ENCODE measurements at regions not wholly inside any gene's neighbourhood (a gene's known extent, or its start where the extent isn't known, plus 50 kb on each side); places are given as distances from the start of the nearest gene placed in this dataset.

DNA sequence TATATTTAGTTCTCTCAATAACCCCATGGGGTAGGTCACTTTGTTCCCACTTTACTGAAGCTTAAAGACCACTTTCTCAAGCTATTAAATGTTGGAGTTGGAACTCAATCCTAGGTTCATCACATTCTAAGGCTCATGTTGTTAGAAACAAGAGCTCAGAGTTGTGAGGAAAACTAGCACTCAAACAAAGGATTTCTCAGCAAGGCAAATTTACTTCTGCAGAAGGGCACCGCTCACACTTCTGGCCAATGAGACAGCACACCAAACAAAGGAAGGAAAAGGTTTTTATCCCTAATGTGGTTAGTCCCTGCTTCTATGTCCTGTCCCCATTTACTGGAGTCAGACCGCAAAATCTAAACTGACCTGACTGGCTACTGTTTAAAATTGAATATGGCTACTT, 214.6 kb upstream of the PHF14 start:
- no peaks in the 10 kb centered on the region for H3K9me3 ChIP-seq
- H3K27me3 ChIP-seq, result no peaks in the 10 kb centered on the region
- no peaks in the 10 kb centered on the region for H3K4me1 ChIP-seq
- H3K27ac ChIP-seq, result no peak overlapping the region
- DNase-seq (ENCODE audit: extremely low spot score in 2 of 2), result no peak
- intact Hi-C loops (cut with DNase I), result no loop called here
- TF ChIP-seq POLR2AphosphoS5 (IDR thresholded peaks at IDR 0.05; ENCODE audit: insufficient read depth in 1 of 2, low read depth in 1 of 2) (no peak), POLR2A (IDR thresholded peaks at IDR 0.05) (no peak)
- TF ChIP-seq, protein P1, sequence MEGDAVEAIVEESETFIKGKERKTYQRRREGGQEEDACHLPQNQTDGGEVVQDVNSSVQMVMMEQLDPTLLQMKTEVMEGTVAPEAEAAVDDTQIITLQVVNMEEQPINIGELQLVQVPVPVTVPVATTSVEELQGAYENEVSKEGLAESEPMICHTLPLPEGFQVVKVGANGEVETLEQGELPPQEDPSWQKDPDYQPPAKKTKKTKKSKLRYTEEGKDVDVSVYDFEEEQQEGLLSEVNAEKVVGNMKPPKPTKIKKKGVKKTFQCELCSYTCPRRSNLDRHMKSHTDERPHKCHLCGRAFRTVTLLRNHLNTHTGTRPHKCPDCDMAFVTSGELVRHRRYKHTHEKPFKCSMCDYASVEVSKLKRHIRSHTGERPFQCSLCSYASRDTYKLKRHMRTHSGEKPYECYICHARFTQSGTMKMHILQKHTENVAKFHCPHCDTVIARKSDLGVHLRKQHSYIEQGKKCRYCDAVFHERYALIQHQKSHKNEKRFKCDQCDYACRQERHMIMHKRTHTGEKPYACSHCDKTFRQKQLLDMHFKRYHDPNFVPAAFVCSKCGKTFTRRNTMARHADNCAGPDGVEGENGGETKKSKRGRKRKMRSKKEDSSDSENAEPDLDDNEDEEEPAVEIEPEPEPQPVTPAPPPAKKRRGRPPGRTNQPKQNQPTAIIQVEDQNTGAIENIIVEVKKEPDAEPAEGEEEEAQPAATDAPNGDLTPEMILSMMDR (IDR thresholded peaks at IDR 0.05), result no peak
- no peaks in the 10 kb centered on the region for H3K36me3 ChIP-seq
- H3K4me3 ChIP-seq, result no peak overlapping the region

DNA sequence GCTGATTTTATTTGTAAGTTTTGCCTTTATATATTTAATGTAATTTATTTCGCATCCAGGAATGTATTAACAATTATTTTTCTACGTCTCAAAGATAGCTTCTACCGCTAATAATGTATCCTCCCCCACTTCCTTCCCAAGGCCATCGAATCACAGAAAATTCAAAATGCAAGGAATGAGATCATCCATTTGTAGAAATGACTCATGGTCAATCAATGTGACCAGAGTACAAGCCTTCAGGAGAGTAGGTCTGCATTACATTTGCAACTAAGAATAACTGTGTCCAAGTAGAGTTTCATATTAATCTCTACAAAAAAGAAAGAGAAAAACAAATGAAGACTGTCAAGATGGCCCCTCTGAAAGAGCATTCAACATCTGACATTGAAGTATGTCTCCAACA, 205.9 kb upstream of the PHF14 start:
- Histone ChIP-seq H3K36me3 (no peaks in the 10 kb centered on the region), H3K9me3 (no peaks in the 10 kb centered on the region), H3K4me1 (no peaks in the 10 kb centered on the region), H3K4me3 (no peak overlapping the region), H3K27ac (no peak overlapping the region), H3K27me3 (no peaks in the 10 kb centered on the region)
- TF ChIP-seq, protein P1 (IDR thresholded peaks at IDR 0.05), result no peak
- TF ChIP-seq POLR2AphosphoS5 (IDR thresholded peaks at IDR 0.05; ENCODE audit: insufficient read depth in 1 of 2, low read depth in 1 of 2) (no peak), POLR2A (IDR thresholded peaks at IDR 0.05) (no peak)
- intact Hi-C loops (cut with DNase I), result no loop called here
- no peak for DNase-seq (ENCODE audit: extremely low spot score in 2 of 2)

DNA sequence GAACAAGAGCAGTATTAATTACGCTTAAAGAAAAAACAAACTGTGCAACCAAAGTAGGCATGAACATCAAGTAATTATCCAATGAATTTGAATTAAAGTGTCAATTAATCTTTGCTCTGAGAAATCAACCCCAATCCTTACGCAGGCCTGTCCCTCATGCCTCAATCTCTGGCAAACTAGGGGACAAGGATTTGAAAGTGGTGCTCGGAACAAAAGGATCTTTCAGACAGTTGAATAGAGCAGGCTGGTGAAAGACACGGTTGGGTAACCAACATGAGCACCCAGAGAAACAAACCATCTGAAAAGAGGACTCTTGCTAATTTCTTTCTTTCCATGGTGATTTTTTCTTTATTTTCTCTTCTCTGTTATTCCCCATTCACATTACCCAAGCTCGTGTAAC, 203.5 kb upstream of the PHF14 start:
- no peaks in the 10 kb centered on the region for H3K36me3 ChIP-seq
- TF ChIP-seq, protein P1 (IDR thresholded peaks at IDR 0.05), result no peak
- TF ChIP-seq POLR2AphosphoS5 (IDR thresholded peaks at IDR 0.05; ENCODE audit: insufficient read depth in 1 of 2, low read depth in 1 of 2), result no peak
- TF ChIP-seq POLR2A (IDR thresholded peaks at IDR 0.05), result no peak
- no peak overlapping the region for H3K4me3 ChIP-seq
- intact Hi-C loops (cut with DNase I), result no loop called here
- H3K9me3 ChIP-seq, result no peaks in the 10 kb centered on the region
- H3K27ac ChIP-seq, result no peak overlapping the region
- no peaks in the 10 kb centered on the region for H3K27me3 ChIP-seq
- no peak for DNase-seq (ENCODE audit: extremely low spot score in 2 of 2)
- no peaks in the 10 kb centered on the region for H3K4me1 ChIP-seq

DNA sequence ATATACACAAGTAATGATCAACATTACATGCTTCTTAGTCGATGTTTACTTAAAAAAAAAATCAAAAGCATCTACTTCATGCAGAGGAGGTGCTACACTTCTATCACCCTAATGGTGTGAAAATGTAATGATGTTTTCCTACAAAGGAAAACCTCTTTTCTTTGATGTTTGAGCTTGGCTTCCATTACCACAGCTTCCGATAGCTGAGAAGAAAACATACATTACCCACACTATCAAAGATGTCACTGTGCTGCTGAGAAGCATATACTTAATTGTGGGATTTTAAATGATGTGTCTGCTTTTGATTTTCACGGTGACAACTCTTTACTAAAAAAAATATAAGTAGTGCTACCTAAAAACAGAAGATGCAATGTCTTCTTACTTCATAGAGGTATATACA, 200.2 kb upstream of the PHF14 start:
- Histone ChIP-seq H3K27ac (no peak overlapping the region), H3K36me3 (no peaks in the 10 kb centered on the region), H3K4me1 (no peaks in the 10 kb centered on the region), H3K9me3 (no peaks in the 10 kb centered on the region), H3K4me3 (no peak overlapping the region), H3K27me3 (no peaks in the 10 kb centered on the region)
- intact Hi-C loops (cut with DNase I), result no loop called here
- DNase-seq (ENCODE audit: extremely low spot score in 2 of 2), result no peak
- TF ChIP-seq, protein P1 (IDR thresholded peaks at IDR 0.05), result no peak

DNA sequence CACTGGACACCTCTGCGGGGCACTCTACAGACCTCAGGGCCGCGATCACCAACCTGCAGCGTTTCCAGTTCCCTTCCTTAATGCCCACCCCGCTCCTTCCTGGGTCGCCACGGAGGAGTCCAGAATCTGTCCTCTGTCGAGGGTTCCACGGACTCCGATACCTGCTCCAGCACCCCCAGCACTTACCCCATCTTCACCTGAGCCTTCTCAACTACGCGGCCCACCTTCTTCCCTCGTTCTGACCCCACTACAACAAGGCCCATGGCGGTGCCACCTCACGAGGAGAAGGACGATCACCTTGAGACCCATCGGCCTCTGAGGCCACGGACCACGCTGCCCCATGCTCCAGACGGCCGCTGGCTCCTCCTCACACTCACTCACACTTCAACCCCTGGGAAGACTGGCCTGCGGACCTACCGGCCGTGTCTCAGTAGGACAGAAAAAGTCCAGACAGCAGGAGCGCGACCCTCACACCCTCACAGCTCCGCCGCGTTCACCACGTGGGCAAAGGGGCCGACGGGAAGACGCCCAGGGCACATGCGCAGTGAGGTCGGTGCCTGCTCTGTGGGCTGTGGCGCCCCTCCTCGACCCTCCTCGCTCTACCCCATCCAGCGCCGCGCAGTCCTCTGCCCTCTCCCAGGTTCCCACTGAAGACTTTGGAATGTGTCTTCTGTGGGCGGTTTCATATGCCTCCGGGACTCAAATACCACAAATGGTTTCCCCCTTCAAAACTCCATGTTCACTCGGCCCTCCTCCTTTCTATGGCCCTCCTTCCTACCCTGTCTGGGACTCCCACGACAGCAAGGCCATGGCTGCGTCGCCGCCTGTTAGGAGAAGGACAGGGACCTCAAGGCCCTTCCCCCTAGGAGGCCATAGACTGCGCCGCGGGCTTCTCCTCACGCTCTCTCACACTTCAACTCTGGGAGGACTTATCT, 193.9 kb upstream of the PHF14 start:
- no peak for DNase-seq (ENCODE audit: extremely low spot score in 2 of 2)
- TF ChIP-seq POLR2AphosphoS5 (IDR thresholded peaks at IDR 0.05; ENCODE audit: insufficient read depth in 1 of 2, low read depth in 1 of 2), result no peak
- no peak for TF ChIP-seq POLR2A (IDR thresholded peaks at IDR 0.05)
- TF ChIP-seq, protein P1 (IDR thresholded peaks at IDR 0.05), result no peak
- H3K4me1 ChIP-seq, result no peaks in the 10 kb centered on the region
- no peak overlapping the region for H3K27ac ChIP-seq
- intact Hi-C loops (cut with DNase I), result no loop called here
- no peaks in the 10 kb centered on the region for H3K27me3 ChIP-seq
- no peaks in the 10 kb centered on the region for H3K36me3 ChIP-seq
- no peak overlapping the region for H3K4me3 ChIP-seq
- no peaks in the 10 kb centered on the region for H3K9me3 ChIP-seq
